Endodermal cell (in vitro differentiated cells): ENCODE measurements at regions not wholly inside any gene's neighbourhood (a gene's known extent, or its start where the extent isn't known, plus 50 kb on each side); places are given as distances from the start of the nearest gene placed in this dataset.
A peak's percentile ranks its signal among the peaks of the same experiment; 100 is the strongest.
"Not testable (repeated sequence)": the region's sequence is repeated elsewhere in the genome, so short reads cannot be mapped to it uniquely, and the experiment has no call there.

ENCODE experiments used
- DNase-seq: peaks from one replicate; pipeline ENCODE4 v3.0.0-alpha.2; 2017
- H3K27ac ChIP-seq: 2 replicates; pipeline ENCODE4 v1.5.1; 2013; ENCODE audit warnings: mild to moderate bottlenecking, low read depth, low read length, moderate library complexity
- H3K27me3 ChIP-seq: 2 replicates; pipeline ENCODE4 v1.6.1; 2013; ENCODE audit warnings: mild to moderate bottlenecking, low read length, moderate library complexity; ENCODE audit not compliant: insufficient read depth, control insufficient read depth, poor library complexity, severe bottlenecking
- H3K36me3 ChIP-seq: 2 replicates; pipeline ENCODE4 v1.7.0; 2013; ENCODE audit warnings: mild to moderate bottlenecking, low read length, moderate library complexity; ENCODE audit not compliant: control insufficient read depth, insufficient read depth
- H3K4me1 ChIP-seq: one replicate; pipeline ENCODE4 v1.7.0; 2013; ENCODE audit warnings: low read length; ENCODE audit not compliant: control insufficient read depth, insufficient read depth
- H3K4me3 ChIP-seq: 2 replicates; pipeline ENCODE4 v1.5.1; 2013; ENCODE audit warnings: mild to moderate bottlenecking, low read length, moderate library complexity
- H3K9ac ChIP-seq: 2 replicates; pipeline ENCODE4 v1.6.1; 2013; ENCODE audit warnings: mild to moderate bottlenecking, low read length, moderate library complexity; ENCODE audit not compliant: poor library complexity, severe bottlenecking; ENCODE audit errors: extremely low read depth
- H3K9me3 ChIP-seq: 2 replicates; pipeline ENCODE4 v1.6.1; 2013; ENCODE audit warnings: mild to moderate bottlenecking, low read length, moderate library complexity; ENCODE audit not compliant: control insufficient read depth
- H3K27ac Mint-ChIP-seq: 2 replicates; pipeline ENCODE4 v1.8.0; 2020; ENCODE audit warnings: mixed read lengths
- H3K27me3 Mint-ChIP-seq: 2 replicates; pipeline ENCODE4 v1.8.0; 2021; ENCODE audit warnings: mild to moderate bottlenecking, mixed read lengths; ENCODE audit not compliant: insufficient read depth
- H3K36me3 Mint-ChIP-seq: 2 replicates; pipeline ENCODE4 v1.8.0; 2020; ENCODE audit warnings: low read depth, mixed read lengths
- H3K4me1 Mint-ChIP-seq: 2 replicates; pipeline ENCODE4 v1.8.0; 2020; ENCODE audit warnings: mixed read lengths
- H3K4me3 Mint-ChIP-seq: 2 replicates; pipeline ENCODE4 v1.8.0; 2020; ENCODE audit warnings: mild to moderate bottlenecking, moderate library complexity, mixed read lengths
- H3K9me3 Mint-ChIP-seq: 2 replicates; pipeline ENCODE4 v1.8.0; 2020; ENCODE audit warnings: mild to moderate bottlenecking, mixed read lengths
- CTCF ChIP-seq: fragments of 200-600 bp; sonication (generic); conservative IDR thresholded peaks from 2 replicates; pipeline ENCODE4 v1.5.0; 2021; ENCODE audit warnings: antibody characterized with exemption, mild to moderate bottlenecking
- WGBS, 2 experiments: methylation state at CpG; one replicate each; pipeline versions ENCODE4 v1.1.5 to v1.1.7; 2013; ENCODE audit warnings: missing lambda C conversion rate in 2 of 2, mixed read lengths in 1 of 2; ENCODE audit not compliant: insufficient coverage in 1 of 2, insufficient read length in 1 of 2; 5-methylcytosine and 5-hydroxymethylcytosine counted together

- Mint-ChIP-seq H3K36me3 (peaks cover 31% of the 10 kb centered on the region), H3K9me3 (peaks cover 5% of the 10 kb centered on the region), H3K27me3 (no peaks in the 10 kb centered on the region), H3K4me3 (no peak overlapping the region), H3K27ac (no peak overlapping the region), H3K4me1 (no peaks in the 10 kb centered on the region)
- H3K9me3 ChIP-seq: peaks cover 13% of the 10 kb centered on the region
- 92 to 93% methylated on average over 3 to 7 of the region's 7 CpGs for WGBS, 2 experiments
- H3K4me1 ChIP-seq: no peaks in the 10 kb centered on the region
- no peak overlapping the region for H3K4me3 ChIP-seq
- H3K9ac ChIP-seq: no peak overlapping the region
- DNase-seq: no peak
- H3K27me3 ChIP-seq: no peaks in the 10 kb centered on the region
- H3K27ac ChIP-seq: no peak overlapping the region
- peaks cover 6% of the 10 kb centered on the region for H3K36me3 ChIP-seq
- TF ChIP-seq CTCF: no peak
Measured at GRCh38 chr2:236376566-236377244, 112.5 kb upstream of the ASB18 start.

DNA sequence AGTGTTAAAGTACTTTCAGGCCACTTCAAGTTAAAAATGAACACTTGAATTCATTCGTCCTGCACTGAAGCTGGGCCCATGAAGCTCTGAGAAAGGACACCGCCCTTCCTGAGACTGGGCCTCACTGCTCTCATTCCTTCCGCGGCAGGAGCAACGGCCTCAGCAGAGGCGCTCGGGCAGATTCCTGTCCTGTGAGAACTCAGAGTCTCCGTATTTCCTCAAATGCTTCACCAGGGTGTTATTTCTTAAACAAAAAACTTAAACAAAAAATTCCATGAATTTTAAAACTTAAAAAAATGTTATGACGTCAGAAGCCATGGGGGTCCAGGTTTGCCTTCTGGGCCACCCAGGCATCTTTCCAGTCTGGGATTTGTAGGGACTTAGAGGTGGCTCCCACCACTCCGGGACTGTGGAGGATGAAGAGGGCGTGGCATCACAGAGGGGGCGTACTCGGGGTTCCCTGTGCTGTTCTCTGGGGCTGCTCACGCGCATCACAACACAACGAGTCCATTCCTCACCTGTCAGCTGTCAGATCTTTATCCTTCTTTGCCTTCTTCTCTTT lies 115.9 kb upstream of the ASB18 start:
- H3K36me3 ChIP-seq: no peaks in the 10 kb centered on the region
- TF ChIP-seq CTCF: no peak
- Mint-ChIP-seq H3K36me3 (peaks cover 19% of the 10 kb centered on the region), H3K4me3 (no peak overlapping the region), H3K27me3 (no peaks in the 10 kb centered on the region), H3K9me3 (no peaks in the 10 kb centered on the region), H3K4me1 (no peaks in the 10 kb centered on the region), H3K27ac (no peak overlapping the region)
- 90 to 96% methylated on average over 6 to 16 of the region's 16 CpGs for WGBS, 2 experiments
- no peak overlapping the region for H3K4me3 ChIP-seq
- no peak overlapping the region for H3K27ac ChIP-seq
- H3K9ac ChIP-seq: no peak overlapping the region
- H3K27me3 ChIP-seq: no peaks in the 10 kb centered on the region
- H3K9me3 ChIP-seq: peaks cover 1% of the 10 kb centered on the region
- no peak for DNase-seq
- H3K4me1 ChIP-seq: no peaks in the 10 kb centered on the region

DNA sequence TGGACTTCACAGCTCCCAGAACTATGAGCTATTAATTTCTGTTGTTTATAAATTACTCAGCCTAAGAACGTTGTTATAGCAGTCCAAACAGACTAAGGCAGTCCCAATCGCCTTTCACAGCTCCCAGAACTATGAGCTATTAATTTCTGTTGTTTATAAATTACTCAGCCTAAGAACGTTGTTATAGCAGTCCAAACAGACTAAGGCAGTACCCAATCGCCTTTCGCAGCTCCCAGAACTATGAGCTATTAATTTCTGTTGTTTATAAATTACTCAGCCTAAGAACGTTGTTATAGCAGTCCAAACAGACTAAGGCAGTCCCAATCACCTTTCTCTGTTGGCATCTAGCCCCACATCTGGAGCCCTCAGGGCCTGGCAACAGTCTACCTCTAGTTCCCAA lies 117.0 kb upstream of the ASB18 start:
- H3K27ac Mint-ChIP-seq, H3K4me3 Mint-ChIP-seq, H3K27me3 Mint-ChIP-seq, H3K9me3 Mint-ChIP-seq, H3K4me1 Mint-ChIP-seq, DNase-seq, H3K4me1 ChIP-seq, H3K27ac ChIP-seq, H3K9me3 ChIP-seq, H3K9ac ChIP-seq, H3K27me3 ChIP-seq, H3K36me3 ChIP-seq, H3K4me3 ChIP-seq: not testable (repeated sequence)
- WGBS, 2 experiments: 94 to 96% methylated on average over 4 to 6 of the region's 6 CpGs
- peaks cover 18% of the 10 kb centered on the region for H3K36me3 Mint-ChIP-seq

DNA sequence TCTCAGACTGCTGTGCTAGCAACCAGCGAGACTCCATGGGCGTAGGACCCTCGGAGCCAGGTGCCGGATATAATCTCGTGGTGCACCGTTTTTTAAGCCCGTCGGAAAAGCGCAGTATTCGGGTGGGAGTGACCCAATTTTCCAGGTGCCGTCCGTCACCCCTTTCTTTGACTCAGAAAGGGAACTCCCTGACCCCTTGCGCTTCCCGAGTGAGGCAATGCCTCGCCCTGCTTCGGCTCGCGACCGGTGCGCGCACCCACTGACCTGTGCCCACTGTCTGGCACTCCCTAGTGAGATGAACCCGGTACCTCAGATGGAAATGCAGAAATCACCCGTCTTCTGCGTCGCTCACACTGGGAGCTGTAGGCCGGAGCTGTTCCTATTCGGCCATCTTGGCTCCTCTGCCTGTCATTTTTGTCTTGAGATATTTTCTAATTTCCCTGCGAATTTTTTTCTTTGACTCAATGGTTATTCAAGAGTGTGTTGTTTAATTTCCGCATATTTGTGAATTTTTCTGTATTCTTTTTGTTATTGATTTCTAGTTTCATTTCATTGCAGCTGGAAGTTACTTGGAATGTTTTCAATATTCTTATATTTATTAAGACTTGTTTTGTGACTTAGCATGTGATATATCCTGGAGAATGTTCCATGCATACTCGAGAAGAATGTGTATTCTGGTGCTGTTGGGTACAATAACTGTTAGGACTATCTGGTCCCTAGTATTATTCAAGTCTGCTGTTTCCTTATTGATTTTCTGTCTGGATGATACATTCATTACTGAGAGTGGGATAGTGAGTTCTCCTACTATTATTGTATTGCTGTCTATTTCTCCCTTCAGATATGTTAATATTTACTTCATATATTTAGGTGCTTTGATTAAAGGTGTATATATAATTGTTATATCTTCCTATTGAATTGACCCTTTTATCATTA lies 125.3 kb upstream of the ASB18 start:
- 81 to 88% methylated on average over 10 to 30 of the region's 30 CpGs for WGBS, 2 experiments
- not testable (repeated sequence) for H3K27me3 ChIP-seq, H3K9ac ChIP-seq, DNase-seq, H3K4me3 ChIP-seq, H3K4me1 ChIP-seq, H3K27ac ChIP-seq, H3K27me3 Mint-ChIP-seq, H3K9me3 ChIP-seq, H3K4me1 Mint-ChIP-seq
- peaks cover 26% of the 10 kb centered on the region for H3K36me3 Mint-ChIP-seq
- H3K27ac Mint-ChIP-seq: peak overlapping the region; percentile 98
- H3K4me3 Mint-ChIP-seq: peak overlapping the region; percentile 61
- peaks cover 17% of the 10 kb centered on the region for H3K9me3 Mint-ChIP-seq
- peaks cover 17% of the 10 kb centered on the region for H3K36me3 ChIP-seq
